Panc1 (cell line): ENCODE measurements at regions not wholly inside any gene's neighbourhood (a gene's known extent, or its start where the extent isn't known, plus 50 kb on each side); places are given as distances from the start of the nearest gene placed in this dataset.

Source experiments
- POLR2AphosphoS5 ChIP-seq: IDR thresholded peaks from 2 replicates; pipeline ENCODE4 v1.6.1; 2012; ENCODE audit warnings: mild to moderate bottlenecking, low read depth, low read length, moderate library complexity
- TF ChIP-seq, protein P1 (sequence below): fragments of 450-650 bp; IDR thresholded peaks from 2 replicates; pipeline ENCODE4 v1.5.1; 2017; ENCODE audit warnings: mild to moderate bottlenecking

DNA sequence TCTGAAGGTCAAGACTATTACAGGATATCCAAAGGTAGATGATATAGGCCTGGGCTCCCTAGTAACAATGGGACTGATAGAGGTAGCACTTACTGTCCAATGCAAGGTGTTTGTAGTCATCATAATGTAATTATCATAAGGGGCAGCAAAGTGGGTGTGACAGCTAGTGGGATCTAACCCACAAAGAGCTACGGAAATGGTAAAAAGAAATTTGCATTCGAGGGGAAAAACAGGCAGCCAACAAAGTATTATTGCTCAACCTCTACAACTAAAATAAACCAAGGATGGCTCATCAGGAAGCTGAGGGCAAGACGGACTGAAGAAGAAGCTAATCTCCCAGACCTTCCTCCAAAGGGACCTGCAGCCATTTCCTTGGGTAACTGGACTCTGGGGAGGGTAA is 211.0 kb downstream of the WDR11 start:
- TF ChIP-seq, protein P1, sequence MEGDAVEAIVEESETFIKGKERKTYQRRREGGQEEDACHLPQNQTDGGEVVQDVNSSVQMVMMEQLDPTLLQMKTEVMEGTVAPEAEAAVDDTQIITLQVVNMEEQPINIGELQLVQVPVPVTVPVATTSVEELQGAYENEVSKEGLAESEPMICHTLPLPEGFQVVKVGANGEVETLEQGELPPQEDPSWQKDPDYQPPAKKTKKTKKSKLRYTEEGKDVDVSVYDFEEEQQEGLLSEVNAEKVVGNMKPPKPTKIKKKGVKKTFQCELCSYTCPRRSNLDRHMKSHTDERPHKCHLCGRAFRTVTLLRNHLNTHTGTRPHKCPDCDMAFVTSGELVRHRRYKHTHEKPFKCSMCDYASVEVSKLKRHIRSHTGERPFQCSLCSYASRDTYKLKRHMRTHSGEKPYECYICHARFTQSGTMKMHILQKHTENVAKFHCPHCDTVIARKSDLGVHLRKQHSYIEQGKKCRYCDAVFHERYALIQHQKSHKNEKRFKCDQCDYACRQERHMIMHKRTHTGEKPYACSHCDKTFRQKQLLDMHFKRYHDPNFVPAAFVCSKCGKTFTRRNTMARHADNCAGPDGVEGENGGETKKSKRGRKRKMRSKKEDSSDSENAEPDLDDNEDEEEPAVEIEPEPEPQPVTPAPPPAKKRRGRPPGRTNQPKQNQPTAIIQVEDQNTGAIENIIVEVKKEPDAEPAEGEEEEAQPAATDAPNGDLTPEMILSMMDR = no peak
- no peak for TF ChIP-seq POLR2AphosphoS5
